CD4-positive, alpha-beta memory T cell (primary cell): ENCODE measurements at regions not wholly inside any gene's neighbourhood (a gene's known extent, or its start where the extent isn't known, plus 50 kb on each side); places are given as distances from the start of the nearest gene placed in this dataset.

Experiments
- CTCF ChIA-PET: fragments of 350-600 bp; sonication (Branson Sonifier 250); formaldehyde crosslinking; loops from one replicate; lab custom pipeline; 2021; ENCODE audit warnings: inconsistent platforms; ENCODE audit not compliant: partially characterized antibody; lab: Charles Lee
- POLR2A ChIA-PET: fragments of 350-600 bp; sonication (Branson Sonifier 250); formaldehyde crosslinking; loops from one replicate; lab custom pipeline; 2021; ENCODE audit not compliant: partially characterized antibody; lab: Charles Lee
- DNase-seq, 5 donors: peaks; one replicate each; pipeline versions ENCODE4 v3.0.0 to v3.0.0-alpha.2; 2020 to 2022; ENCODE audit warnings: mixed read lengths in 1 of 5
- H3K27ac ChIP-seq: one replicate; pipeline ENCODE4 v1.7.0; 2013; ENCODE audit warnings: low read depth, low read length
- H3K27me3 ChIP-seq: 2 replicates; pipeline ENCODE4 v1.7.0; 2013; ENCODE audit warnings: mild to moderate bottlenecking, low read length, moderate library complexity; ENCODE audit not compliant: insufficient read depth
- H3K36me3 ChIP-seq: 2 replicates; pipeline ENCODE4 v1.7.0; 2013; ENCODE audit warnings: mild to moderate bottlenecking, low read length, moderate library complexity; ENCODE audit not compliant: insufficient read depth
- H3K4me1 ChIP-seq: 2 replicates; pipeline ENCODE4 v1.7.0; 2013; ENCODE audit warnings: mild to moderate bottlenecking, low read length, moderate library complexity; ENCODE audit not compliant: insufficient read depth
- H3K4me3 ChIP-seq, 2 donors: one replicate each; pipeline ENCODE4 v1.7.0; 2013; ENCODE audit warnings: low read length in 2 of 2, mild to moderate bottlenecking in 1 of 2
- H3K9me3 ChIP-seq, 2 donors: one replicate each; pipeline ENCODE4 v1.7.0; 2013; ENCODE audit warnings: low read length in 2 of 2, control low read depth in 1 of 2; ENCODE audit not compliant: control insufficient read depth in 1 of 2
- H3K27ac Mint-ChIP-seq, 7 donors: one replicate each; pipeline ENCODE4 v1.8.0; 2020 to 2021; ENCODE audit warnings: mixed read lengths in 7 of 7, mild to moderate bottlenecking in 6 of 7, inconsistent platforms in 3 of 7, moderate library complexity in 3 of 7
- H3K27me3 Mint-ChIP-seq, 2 donors: one replicate each; pipeline ENCODE4 v1.8.0; 2020 to 2021; ENCODE audit warnings: mixed read lengths in 2 of 2
- H3K36me3 Mint-ChIP-seq, 2 donors: one replicate each; pipeline ENCODE4 v1.8.0; 2020 to 2021; ENCODE audit warnings: mixed read lengths in 2 of 2, inconsistent platforms in 1 of 2, mild to moderate bottlenecking in 1 of 2
- H3K4me1 Mint-ChIP-seq, 4 donors: one replicate each; pipeline ENCODE4 v1.8.0; 2020 to 2021; ENCODE audit warnings: mixed read lengths in 4 of 4, mild to moderate bottlenecking in 1 of 4
- H3K4me3 Mint-ChIP-seq, 8 donors: one replicate each; pipeline ENCODE4 v1.8.0; 2020 to 2021; ENCODE audit warnings: mixed read lengths in 8 of 8, mild to moderate bottlenecking in 7 of 8, moderate library complexity in 6 of 8, inconsistent platforms in 3 of 8
- H3K9me3 Mint-ChIP-seq, 8 donors: one replicate each; pipeline ENCODE4 v1.8.0; 2020 to 2021; ENCODE audit warnings: mixed read lengths in 8 of 8, mild to moderate bottlenecking in 5 of 8, inconsistent platforms in 3 of 8, moderate library complexity in 1 of 8
- intact Hi-C: fragments of 100-400 bp; cut with micrococcal nuclease; formaldehyde crosslinking; loops from one replicate; pipeline ENCODE4 v1.15.1; 2023

DNA sequence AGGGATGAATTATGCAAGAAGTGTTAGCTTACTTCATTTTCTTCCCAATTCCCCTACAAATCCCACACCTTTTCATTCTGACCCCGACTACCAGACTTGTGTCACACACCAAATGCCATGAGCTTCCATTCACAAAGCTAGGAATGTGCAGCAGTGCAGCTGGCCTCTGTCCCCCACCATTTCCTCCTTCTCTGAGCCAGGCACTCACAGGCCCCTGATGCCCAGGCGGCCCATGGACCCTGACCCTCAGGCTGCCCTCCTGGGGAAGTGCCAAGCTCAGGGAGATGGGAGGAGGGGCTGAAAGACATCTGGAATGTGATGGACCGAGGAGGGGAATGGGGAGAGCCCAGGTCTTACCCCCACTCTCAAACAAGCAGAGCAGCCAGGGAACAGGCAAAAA is 67.0 kb upstream of the BCOR start:
- Histone ChIP-seq H3K27me3 (no peaks in the 10 kb centered on the region), H3K27ac (no peak overlapping the region), H3K9me3 (no peaks in the 10 kb centered on the region), H3K36me3 (no peaks in the 10 kb centered on the region), H3K4me3 (no peak overlapping the region), H3K4me1 (peaks cover 18% of the 10 kb centered on the region)
- intact Hi-C loops, result no loop called here
- DNase-seq, result no peak
- peak overlapping the region in 1 of 7 donors; percentile 64 for H3K27ac Mint-ChIP-seq
- H3K4me1 Mint-ChIP-seq, result peaks cover 5 to 31% (median 18%) of the 10 kb centered on the region in 4 donors
- POLR2A ChIA-PET, result interaction anchor here (1.6 to 8.7 kb wide), 2 partner anchors 12 to 67 kb away, joined by 8 to 71 read pairs; partner anchors contain the start of gene BCOR
- no peak overlapping the region for H3K4me3 Mint-ChIP-seq
- H3K36me3 Mint-ChIP-seq, result peaks cover 0 to 4% of the 10 kb centered on the region in 2 donors
- H3K9me3 Mint-ChIP-seq, result peaks cover 0 to 1% (median 0%) of the 10 kb centered on the region in 8 donors
- H3K27me3 Mint-ChIP-seq, result no peaks in the 10 kb centered on the region
- CTCF ChIA-PET, result interaction anchor here (1.4 kb wide), 1 partner anchor 60 kb away, joined by 3 read pairs; no protein-coding TSS in a partner anchor

- H3K4me1 Mint-ChIP-seq, result peaks cover 1 to 16% (median 12%) of the 10 kb centered on the region in 4 donors
- POLR2A ChIA-PET, result interaction anchor here (1.5 to 3.8 kb wide), 4 partner anchors 18 to 60 kb away, joined by 4 to 15 read pairs (median 6); partner anchors contain the start of gene BCOR
- Histone ChIP-seq H3K4me1 (peaks cover 3% of the 10 kb centered on the region), H3K36me3 (no peaks in the 10 kb centered on the region), H3K9me3 (no peaks in the 10 kb centered on the region), H3K27me3 (no peaks in the 10 kb centered on the region), H3K27ac (no peak overlapping the region), H3K4me3 (peak overlapping the region; percentile 17 to 38)
- H3K36me3 Mint-ChIP-seq, result no peaks in the 10 kb centered on the region
- DNase-seq, result peak in 1 of 5 donors; percentile 41
- intact Hi-C loops, result no loop called here
- CTCF ChIA-PET, result interaction anchor here (1.1 kb wide), 1 partner anchor 19 kb away, joined by 3 read pairs; no protein-coding TSS in a partner anchor
- peak overlapping the region; percentile 76 to 87 (median 80) for H3K4me3 Mint-ChIP-seq
- peak overlapping the region in 4 of 7 donors; percentile 22 to 73 (median 47) for H3K27ac Mint-ChIP-seq
- peaks cover 0 to 1% (median 0%) of the 10 kb centered on the region in 8 donors for H3K9me3 Mint-ChIP-seq
- H3K27me3 Mint-ChIP-seq, result no peaks in the 10 kb centered on the region
These were observed 60.4 kb upstream of the BCOR start for GRCh38 chrX:40158036-40158706.

DNA sequence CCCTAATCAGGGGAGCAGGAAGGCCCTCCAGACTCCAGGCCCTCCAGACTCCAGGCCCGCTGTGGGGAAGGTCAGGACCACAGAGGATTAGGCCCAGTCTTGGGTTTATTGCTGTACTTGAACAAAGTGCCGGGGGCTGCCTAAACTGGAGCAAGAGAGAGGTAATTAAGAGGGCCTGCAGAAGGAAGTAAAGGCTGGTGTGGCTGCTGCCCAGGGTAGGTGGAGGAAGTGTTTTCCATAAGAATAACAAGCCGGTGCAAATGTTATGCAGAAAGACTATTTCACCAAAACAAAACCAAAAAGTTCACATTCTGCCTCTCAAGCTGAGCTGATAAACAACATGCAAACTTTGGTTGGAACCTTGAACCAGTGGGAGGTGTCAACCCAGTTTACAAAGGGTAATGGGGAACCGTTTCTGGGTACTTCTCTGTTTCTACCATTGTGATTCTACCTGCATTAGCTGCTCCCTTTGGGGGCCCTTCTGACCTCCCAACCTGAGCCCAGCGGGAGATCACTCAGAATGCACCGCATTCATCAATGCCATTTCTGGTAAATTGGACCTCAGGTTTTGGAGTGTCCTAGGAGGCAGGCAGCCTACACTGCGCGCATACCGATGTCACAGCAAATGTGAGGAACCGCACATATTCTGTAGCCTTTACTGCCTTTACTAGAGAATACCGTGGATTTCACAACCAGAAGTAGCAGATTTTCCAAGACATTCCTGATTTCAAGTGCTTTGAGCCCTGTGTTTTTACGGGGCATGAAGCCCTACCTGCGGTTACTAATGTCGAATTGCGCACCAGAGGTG is 59.7 kb upstream of the BCOR start:
- ChIA-PET POLR2A (interaction anchor here (1.5 to 3.8 kb wide), 4 partner anchors 19 to 59 kb away, joined by 4 to 15 read pairs (median 6); partner anchors contain the start of gene BCOR), CTCF (interaction anchor here (1.1 to 1.2 kb wide), 2 partner anchors 11 to 20 kb away, joined by 3 to 5 read pairs; no protein-coding TSS in a partner anchor)

DNA sequence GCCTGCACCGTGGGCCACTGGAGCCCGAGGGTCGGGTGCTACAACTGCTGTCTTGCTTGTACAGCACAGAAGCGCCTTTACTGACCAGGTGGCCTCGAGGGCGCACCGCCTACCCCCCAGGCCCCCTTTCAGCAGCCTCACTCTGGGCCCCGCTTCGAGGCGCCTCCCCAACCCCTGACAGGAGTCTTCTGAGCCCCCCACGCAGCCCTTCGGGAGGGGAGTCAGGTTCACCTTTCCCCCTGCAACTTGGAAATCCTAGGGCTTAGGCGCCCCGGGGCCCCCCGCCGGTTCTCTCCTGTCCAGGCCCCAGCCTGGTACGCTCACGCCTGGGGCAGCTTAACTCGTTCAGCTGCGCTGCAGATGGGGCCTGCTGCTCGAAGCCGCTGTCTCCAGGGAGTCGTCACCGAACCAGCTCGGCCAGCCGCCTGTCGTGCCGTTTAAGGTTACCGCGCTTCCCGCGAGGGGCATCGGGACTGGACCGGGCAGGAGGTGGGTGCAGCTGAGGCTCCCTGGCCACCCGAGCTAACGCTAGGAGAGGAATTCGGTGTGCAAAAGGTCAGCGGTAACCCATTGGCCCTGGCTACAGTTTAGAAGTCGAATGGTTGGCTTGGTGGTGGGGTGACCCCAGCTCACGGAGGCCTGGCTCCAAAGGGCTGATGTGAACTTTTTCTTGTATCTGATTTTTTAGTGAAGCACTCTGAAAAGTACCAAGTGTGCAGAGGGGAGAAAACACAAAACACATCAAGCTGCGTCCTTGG is 58.9 kb upstream of the BCOR start:
- H3K4me3 ChIP-seq, result no peak overlapping the region
- ChIA-PET CTCF (interaction anchor here (1.1 to 1.2 kb wide), 2 partner anchors 12 to 21 kb away, joined by 3 to 5 read pairs; no protein-coding TSS in a partner anchor), POLR2A (interaction anchor here (1.5 to 3.8 kb wide), 3 partner anchors 20 to 58 kb away, joined by 5 to 15 read pairs (median 8); partner anchors contain the start of gene BCOR)
- no peaks in the 10 kb centered on the region for H3K27me3 ChIP-seq
- intact Hi-C loops, result no loop called here
- no peaks in the 10 kb centered on the region for H3K9me3 ChIP-seq
- Mint-ChIP-seq H3K4me3 (peak overlapping the region in 4 of 8 donors; percentile 67 to 77 (median 74)), H3K27me3 (no peaks in the 10 kb centered on the region), H3K36me3 (no peaks in the 10 kb centered on the region), H3K4me1 (peaks cover 1 to 17% (median 12%) of the 10 kb centered on the region in 4 donors), H3K27ac (peak overlapping the region in 1 of 7 donors; percentile 22), H3K9me3 (no peaks in the 10 kb centered on the region)
- peaks cover 3% of the 10 kb centered on the region for H3K4me1 ChIP-seq
- no peak for DNase-seq
- H3K36me3 ChIP-seq, result no peaks in the 10 kb centered on the region
- H3K27ac ChIP-seq, result no peak overlapping the region

More for the DNA sequence above, 59.7 kb upstream of the BCOR start:
- intact Hi-C loops, result no loop called here
- H3K4me1 Mint-ChIP-seq, result peaks cover 1 to 17% (median 12%) of the 10 kb centered on the region in 4 donors
- Histone ChIP-seq H3K4me1 (peaks cover 3% of the 10 kb centered on the region), H3K27me3 (no peaks in the 10 kb centered on the region), H3K27ac (no peak overlapping the region), H3K36me3 (no peaks in the 10 kb centered on the region), H3K4me3 (peak overlapping the region in 1 of 2 donors; percentile 35), H3K9me3 (no peaks in the 10 kb centered on the region)
- H3K4me3 Mint-ChIP-seq, result peak overlapping the region; percentile 67 to 77 (median 72)
- no peaks in the 10 kb centered on the region for H3K36me3 Mint-ChIP-seq
- H3K27me3 Mint-ChIP-seq, result no peaks in the 10 kb centered on the region
- peaks cover 0 to 1% (median 0%) of the 10 kb centered on the region in 8 donors for H3K9me3 Mint-ChIP-seq
- peak overlapping the region in 6 of 7 donors; percentile 13 to 75 (median 52) for H3K27ac Mint-ChIP-seq
- DNase-seq, result no peak

DNA sequence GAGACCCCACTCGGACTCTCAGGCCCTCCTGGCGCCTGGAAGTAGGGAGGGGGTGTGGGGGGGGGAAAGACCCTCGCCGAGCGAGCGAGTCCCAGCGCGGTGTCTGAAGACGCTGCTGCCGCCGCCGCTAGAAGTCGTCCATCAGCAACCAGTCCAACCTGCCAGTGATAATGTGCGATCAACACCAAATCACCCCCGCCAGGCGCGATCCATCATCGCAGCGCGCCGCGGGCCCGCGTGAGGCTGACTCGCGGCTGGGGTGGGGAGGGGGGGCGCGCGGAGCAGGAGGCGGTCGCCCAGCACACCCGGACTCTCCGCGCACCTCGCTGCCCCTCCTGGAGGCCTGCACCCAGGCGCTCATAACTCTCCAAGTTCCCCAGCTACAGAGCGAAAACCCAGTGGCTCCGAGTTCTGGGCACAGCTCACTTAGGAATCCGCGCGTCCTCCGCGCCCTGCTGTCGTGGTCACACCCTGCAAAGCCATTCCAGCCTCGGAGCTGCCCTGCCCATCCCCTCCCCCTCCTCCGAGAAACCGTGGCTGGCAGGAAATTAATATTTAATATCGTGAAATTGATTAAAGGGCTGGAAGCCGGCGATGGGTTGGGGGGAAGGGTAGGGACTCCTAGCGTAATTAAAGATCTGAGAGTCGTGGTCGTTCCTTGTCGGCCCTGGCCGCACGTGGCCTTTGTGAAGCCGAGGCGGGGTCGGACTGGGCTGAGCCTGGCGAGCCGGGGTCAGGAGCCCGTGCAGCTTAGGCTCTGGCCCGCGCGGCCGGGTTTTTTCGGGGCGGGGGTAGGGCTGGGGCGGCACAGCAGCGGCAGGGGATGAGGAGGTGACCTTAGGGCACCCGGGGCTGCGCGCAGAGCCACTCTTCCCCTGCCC is 58.1 kb upstream of the BCOR start:
- no peaks in the 10 kb centered on the region for H3K27me3 ChIP-seq
- Mint-ChIP-seq H3K4me3 (peak overlapping the region in 6 of 8 donors; percentile 38 to 91 (median 86)), H3K4me1 (peaks cover 1 to 17% (median 12%) of the 10 kb centered on the region in 4 donors), H3K36me3 (no peaks in the 10 kb centered on the region), H3K9me3 (no peaks in the 10 kb centered on the region), H3K27me3 (no peaks in the 10 kb centered on the region), H3K27ac (peak overlapping the region in 1 of 7 donors; percentile 22)
- no peak overlapping the region for H3K27ac ChIP-seq
- POLR2A ChIA-PET, result interaction anchor here (2.7 to 3.8 kb wide), 2 partner anchors 21 to 57 kb away, joined by 8 to 15 read pairs; partner anchors contain the start of gene BCOR
- H3K4me3 ChIP-seq, result peak overlapping the region in 1 of 2 donors; percentile 45
- H3K36me3 ChIP-seq, result no peaks in the 10 kb centered on the region
- CTCF ChIA-PET, result no interaction called here
- DNase-seq, result peak in 1 of 5 donors; percentile 33
- intact Hi-C loops, result loop anchor here (2.0 kb wide), 1 partner anchor 13 kb away; no protein-coding TSS in a partner anchor
- H3K4me1 ChIP-seq, result peaks cover 3% of the 10 kb centered on the region
- no peaks in the 10 kb centered on the region for H3K9me3 ChIP-seq
